GM19193 (cell line): ENCODE measurements at regions not wholly inside any gene's neighbourhood (a gene's known extent, or its start where the extent isn't known, plus 50 kb on each side); places are given as distances from the start of the nearest gene placed in this dataset.

Source experiments
- POLR2A ChIP-seq: IDR thresholded peaks from 4 replicates; pipeline ENCODE4 v1.6.1; 2011; ENCODE audit not compliant: insufficient read depth, insufficient read length; ENCODE audit errors: extremely low read depth

GRCh38 chr5:1748271-1748670, 51.4 kb downstream of the MRPL36 start:
- no peak for TF ChIP-seq POLR2A

DNA sequence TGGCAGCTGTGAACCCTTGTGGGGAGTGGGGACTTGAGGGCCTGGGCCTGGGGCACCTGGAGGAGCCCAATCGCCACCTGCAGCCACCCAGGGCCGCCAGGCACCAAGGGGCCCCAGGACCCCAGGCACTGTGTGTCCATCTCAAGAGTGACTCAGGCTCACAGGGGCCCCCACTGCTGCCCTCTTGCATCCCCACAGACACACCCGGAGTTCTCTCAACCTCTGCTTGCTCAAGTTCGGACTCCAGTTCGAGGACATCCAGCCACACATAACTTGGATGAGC, 51.9 kb downstream of the MRPL36 start:
- no peak for TF ChIP-seq POLR2A

DNA sequence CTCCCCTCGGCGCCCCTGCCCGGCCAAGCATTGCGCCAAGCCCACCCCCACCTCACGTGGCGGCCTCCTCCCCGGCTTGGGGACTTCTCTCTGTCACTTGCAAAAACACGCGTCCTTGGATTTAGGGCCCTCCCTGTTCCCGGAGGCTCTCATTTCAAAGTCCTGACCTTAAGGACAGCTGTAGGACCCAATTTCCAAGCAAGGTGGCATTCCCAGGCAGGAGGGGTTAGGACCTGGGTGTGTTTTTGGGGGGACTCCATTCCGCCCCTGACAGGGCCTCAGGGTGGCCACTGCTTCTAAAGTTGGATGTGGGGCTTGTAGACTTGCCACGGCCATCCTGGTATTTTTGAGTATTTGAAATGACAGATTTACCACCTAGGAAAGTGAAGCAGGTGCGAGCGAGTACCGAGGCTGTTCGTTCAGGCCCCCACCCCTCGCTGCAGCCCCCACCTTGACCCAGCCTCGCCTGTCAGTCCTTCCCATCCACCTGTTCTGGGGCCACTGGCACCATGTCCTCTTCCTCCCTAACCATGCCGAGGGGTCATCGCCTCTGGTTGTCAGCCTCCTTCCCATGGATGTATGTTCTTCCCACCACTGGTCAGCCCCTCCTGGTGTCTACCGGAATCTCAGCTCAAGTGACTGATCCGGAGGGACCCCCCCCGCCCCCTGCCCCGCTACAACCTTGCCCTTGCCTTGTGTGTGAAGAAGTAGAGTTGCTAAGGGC, 52.4 kb downstream of the MRPL36 start:
- no peak for TF ChIP-seq POLR2A

DNA sequence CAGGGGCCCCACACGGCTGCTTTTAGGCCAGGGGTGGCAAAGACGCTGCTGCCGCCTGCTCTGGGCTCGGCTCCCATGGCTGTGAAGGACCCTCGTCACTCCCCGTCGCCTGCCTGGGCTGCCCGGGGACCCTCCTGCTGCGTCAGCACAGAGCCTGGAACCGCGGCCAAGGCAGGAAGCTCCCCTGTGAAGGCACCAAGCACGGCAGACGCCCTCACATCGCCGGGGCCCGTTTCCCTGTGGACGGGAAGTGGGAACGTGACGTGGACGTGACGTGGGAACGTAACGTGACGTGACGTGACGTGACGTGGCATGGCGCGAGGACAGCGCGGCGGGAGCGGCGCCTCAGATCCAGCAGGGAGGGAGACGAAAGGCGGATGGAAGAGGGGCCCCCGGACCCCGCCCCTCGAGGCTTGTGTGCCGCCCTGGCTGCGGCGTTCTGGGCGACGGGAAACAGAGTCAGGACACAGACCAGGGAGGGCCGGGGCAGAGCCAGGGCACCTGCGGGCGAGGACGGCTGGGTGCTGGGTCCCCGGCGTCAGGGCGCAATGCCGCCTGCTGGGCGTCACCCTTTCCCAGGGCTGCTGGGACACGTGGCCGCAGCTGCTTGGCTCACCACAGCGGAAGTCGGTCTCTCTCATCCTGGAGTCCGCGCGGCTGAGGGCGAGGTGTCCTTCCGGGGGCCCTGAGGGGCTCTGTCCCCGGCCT, 53.1 kb downstream of the MRPL36 start:
- no peak for TF ChIP-seq POLR2A

DNA sequence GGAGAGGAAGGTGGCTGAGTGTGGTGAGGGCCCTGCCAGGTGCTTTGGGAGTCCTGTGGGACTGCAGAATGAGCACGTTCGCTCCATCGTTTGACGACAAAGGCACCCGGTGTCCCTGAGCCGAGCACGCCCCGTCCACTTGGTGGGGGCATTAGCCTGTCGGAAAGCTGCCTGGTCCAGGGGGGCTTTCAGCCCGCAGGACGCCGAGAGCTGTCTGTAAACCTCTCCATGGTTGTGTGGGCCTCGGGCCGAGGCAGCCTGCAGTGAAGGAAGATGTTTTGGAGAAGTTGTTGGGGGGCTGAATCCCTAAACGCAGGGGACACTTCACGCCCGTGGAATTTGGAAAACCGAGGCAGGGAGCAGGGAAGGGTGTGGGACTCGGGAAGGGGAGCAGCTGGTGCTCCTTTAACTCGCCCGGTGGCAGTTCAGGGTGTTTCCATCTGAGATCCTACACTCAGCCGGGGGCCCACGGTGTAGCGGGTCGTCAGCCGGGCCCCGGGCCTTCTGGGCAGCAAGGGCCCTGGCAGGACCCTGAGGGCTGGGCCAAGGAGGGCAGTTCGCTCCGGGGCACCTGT, 53.8 kb downstream of the MRPL36 start:
- TF ChIP-seq POLR2A = no peak

- TF ChIP-seq POLR2A = no peak
Measured at GRCh38 chr5:1745123-1745795, 54.4 kb downstream of the MRPL36 start.

DNA sequence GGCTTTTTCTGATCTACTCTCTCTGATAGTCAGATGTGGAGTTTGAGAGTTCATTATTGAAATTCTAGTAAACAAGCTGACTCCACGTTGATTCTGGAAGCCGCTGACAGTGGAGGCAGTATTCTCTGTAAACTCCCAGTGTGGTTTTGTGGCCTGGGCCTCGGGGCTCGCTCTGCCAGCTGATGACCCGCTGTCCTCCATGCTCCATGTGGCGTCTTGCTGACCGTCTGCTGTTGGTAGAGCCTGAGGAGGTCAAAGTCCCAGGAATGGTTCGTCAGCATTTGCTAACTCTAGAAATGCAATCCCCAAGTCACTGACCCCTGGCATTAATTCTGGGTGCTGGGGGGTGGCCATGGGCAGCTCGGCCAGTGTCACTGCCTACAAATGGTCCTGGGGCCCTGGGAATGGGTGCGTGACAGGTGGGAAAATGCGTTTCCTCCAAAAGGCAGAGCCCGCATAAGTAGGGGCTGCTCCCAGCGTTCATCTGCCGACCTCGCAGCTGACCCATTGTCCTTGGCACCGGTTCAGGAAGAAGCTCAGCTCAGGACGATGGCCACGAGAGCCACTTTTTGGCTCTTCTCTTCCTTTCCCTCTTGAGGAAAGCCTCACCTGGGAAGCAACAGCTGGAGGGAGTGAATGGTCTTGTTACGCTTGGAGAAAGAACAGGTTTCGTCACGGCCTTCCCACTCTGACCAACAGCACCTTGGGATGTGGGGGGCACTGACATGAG, 55.1 kb downstream of the MRPL36 start:
- TF ChIP-seq POLR2A = no peak

- TF ChIP-seq POLR2A = no peak
Measured at GRCh38 chr5:1743769-1744085, 55.9 kb downstream of the MRPL36 start.

GRCh38 chr5:1743061-1743768, 56.4 kb downstream of the MRPL36 start:
- TF ChIP-seq POLR2A = no peak

GRCh38 chr5:1737790-1738405, 61.7 kb downstream of the MRPL36 start:
- no peak for TF ChIP-seq POLR2A

- TF ChIP-seq POLR2A = no peak
Measured at GRCh38 chr5:1736889-1737711, 62.5 kb downstream of the MRPL36 start.

DNA sequence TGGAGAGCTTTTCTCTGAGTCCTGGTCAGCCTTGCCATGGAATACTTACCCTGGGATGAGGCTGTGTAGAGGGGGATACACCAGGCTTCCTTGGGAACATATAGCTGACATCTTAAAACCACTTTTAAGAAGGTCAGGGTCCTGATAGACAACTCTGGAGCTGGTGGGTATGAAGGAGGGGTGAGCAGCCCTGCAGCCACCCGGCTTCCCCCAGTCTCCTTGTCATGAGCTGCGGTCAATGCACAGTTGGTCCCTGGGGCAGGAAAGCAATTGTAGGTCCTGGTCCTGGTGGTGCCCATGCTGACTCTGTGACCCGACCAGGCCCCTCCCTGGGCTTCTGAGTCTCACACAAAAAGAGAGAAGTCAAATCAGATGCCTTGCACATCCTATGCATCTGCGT, 63.6 kb downstream of the MRPL36 start:
- no peak for TF ChIP-seq POLR2A

DNA sequence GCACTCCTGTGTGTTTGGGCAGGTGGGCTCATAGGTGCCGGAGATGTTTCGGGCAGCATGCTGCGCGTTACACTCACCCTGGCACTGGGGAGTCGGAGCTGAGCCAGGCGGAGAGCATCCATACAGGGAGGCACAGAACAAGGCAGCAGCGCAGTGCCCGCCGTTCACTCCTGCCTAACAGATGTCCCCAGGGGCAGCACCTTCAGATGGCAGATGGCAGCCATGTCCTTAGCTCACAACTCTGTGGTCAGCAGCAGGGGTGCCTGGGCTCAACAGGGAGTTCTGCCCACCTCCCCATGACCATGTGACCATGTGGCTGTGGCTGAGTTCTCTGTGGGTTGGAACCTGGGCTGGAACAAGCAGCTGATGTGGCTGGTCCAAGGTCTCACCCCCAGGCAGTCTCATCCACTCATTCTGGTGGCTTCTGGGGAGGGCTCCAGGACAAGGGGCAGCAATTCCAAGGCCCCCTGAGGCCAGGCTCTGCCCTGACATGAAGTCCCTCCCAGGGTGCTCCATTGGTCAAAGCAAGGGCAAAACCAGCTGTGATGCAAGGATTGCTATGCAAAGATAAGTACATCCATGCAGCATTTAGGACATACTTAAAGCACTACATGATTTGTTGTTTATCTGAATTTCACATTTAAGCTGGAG, 64.2 kb downstream of the MRPL36 start:
- no peak for TF ChIP-seq POLR2A
